ENCODE measurements at regions not wholly inside any gene's neighbourhood (a gene's known extent, or its start where the extent isn't known, plus 50 kb on each side); places are given as distances from the start of the nearest gene placed in this dataset.

DNA sequence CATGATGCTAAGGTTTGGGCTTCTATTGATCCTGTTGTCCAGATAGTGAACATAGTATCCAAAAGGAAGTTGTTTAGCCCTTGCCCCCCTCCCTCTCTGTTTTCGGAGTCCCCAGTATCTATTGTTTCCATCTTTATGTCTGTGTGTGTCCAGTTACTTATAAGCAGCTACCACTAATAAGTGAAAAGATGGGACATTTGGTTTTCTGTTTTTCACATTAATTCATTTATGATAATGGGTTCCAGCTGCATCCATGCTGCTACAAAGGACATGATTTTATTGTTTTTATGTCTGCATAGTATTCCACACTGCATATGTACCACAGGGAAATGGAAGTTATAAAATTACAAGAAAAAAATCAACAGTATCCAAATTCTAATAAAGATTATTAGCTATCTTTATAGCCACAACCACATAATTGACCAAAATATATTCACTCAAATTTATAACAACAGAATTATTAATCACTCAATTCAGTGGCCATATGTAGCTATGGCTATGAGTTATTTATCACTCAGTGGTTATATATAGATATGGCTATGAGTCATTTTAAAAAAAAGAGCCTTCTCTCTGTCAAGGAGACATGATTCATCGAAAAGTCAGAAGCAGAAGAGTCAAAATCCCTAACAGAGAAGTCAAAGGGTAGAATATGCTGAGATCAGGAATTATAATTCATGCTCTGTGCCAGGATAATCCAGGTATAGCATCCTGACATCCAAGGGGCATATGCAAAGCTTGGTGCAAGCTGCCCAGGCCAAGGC, 367.5 kb downstream of the DEPDC1B start:
- no peak for TF ChIP-seq FOXP2 (optimal IDR thresholded peaks at IDR 0.05; ENCODE audit: borderline replicate concordance, extremely low read depth, extremely low read length, insufficient read depth)
- no peak for TF ChIP-seq POLR2AphosphoS5 (IDR thresholded peaks at IDR 0.05; ENCODE audit: low read depth, low read length)
- no peak for TF ChIP-seq TAF1 (IDR thresholded peaks at IDR 0.05; ENCODE audit: borderline replicate concordance, insufficient read depth, low read length)
- TF ChIP-seq, protein P1, sequence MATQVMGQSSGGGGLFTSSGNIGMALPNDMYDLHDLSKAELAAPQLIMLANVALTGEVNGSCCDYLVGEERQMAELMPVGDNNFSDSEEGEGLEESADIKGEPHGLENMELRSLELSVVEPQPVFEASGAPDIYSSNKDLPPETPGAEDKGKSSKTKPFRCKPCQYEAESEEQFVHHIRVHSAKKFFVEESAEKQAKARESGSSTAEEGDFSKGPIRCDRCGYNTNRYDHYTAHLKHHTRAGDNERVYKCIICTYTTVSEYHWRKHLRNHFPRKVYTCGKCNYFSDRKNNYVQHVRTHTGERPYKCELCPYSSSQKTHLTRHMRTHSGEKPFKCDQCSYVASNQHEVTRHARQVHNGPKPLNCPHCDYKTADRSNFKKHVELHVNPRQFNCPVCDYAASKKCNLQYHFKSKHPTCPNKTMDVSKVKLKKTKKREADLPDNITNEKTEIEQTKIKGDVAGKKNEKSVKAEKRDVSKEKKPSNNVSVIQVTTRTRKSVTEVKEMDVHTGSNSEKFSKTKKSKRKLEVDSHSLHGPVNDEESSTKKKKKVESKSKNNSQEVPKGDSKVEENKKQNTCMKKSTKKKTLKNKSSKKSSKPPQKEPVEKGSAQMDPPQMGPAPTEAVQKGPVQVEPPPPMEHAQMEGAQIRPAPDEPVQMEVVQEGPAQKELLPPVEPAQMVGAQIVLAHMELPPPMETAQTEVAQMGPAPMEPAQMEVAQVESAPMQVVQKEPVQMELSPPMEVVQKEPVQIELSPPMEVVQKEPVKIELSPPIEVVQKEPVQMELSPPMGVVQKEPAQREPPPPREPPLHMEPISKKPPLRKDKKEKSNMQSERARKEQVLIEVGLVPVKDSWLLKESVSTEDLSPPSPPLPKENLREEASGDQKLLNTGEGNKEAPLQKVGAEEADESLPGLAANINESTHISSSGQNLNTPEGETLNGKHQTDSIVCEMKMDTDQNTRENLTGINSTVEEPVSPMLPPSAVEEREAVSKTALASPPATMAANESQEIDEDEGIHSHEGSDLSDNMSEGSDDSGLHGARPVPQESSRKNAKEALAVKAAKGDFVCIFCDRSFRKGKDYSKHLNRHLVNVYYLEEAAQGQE (IDR thresholded peaks at IDR 0.05; ENCODE audit: insufficient read depth in 1 of 2, low read depth in 2 of 2, low read length in 2 of 2): no peak
- TF ChIP-seq SIN3A (IDR thresholded peaks at IDR 0.05; ENCODE audit: borderline replicate concordance, insufficient read depth, low read length): no peak

DNA sequence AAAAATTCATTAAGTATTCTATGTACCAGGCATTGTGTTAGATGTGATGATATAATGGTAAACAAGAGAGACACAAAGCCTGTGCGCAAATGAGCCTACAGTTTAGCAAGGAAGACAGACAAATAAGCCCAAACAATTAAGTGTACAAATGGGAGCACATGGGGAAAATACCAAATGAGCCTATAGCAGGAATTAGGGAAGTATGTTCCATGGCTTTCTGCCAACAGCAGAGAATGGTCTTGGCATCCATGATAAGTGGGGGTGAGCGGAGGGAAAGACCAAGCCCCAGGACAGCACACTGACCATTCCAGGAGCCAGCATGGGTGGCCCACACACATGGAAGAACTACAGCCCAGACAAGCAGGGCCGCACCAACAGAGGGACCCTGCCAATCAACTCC, 369.7 kb downstream of the DEPDC1B start:
- TF ChIP-seq FOXP2 (optimal IDR thresholded peaks at IDR 0.05; ENCODE audit: borderline replicate concordance, extremely low read depth, extremely low read length, insufficient read depth) (no peak), SIN3A (IDR thresholded peaks at IDR 0.05; ENCODE audit: borderline replicate concordance, insufficient read depth, low read length) (no peak), POLR2AphosphoS5 (IDR thresholded peaks at IDR 0.05; ENCODE audit: low read depth, low read length) (no peak), TAF1 (IDR thresholded peaks at IDR 0.05; ENCODE audit: borderline replicate concordance, insufficient read depth, low read length) (no peak)
- TF ChIP-seq, protein P1 (IDR thresholded peaks at IDR 0.05; ENCODE audit: insufficient read depth in 1 of 2, low read depth in 2 of 2, low read length in 2 of 2): no peak

DNA sequence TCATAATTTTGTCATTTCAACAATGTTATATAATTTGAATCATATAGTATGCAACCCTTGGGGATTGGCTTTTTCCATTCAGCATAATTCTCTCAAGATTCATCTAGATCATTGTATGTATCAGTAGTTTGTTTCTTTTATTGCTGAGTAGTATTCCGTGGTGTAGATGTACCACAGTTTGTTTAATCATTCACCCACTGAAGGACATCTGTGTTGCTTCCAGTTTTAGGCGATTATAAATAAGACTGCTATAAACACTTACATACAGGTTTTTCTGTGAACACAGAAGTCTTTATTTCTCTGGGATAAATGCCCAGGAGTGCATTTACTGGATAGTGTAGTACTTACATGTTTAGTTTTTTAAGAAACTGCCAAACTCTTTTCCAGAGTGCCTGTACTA, 374.1 kb downstream of the DEPDC1B start:
- TF ChIP-seq POLR2AphosphoS5 (IDR thresholded peaks at IDR 0.05; ENCODE audit: low read depth, low read length): no peak
- TF ChIP-seq, protein P1 (IDR thresholded peaks at IDR 0.05; ENCODE audit: insufficient read depth in 1 of 2, low read depth in 2 of 2, low read length in 2 of 2): no peak
- no peak for TF ChIP-seq FOXP2 (optimal IDR thresholded peaks at IDR 0.05; ENCODE audit: borderline replicate concordance, extremely low read depth, extremely low read length, insufficient read depth)
- TF ChIP-seq SIN3A (IDR thresholded peaks at IDR 0.05; ENCODE audit: borderline replicate concordance, insufficient read depth, low read length): no peak
- no peak for TF ChIP-seq TAF1 (IDR thresholded peaks at IDR 0.05; ENCODE audit: borderline replicate concordance, insufficient read depth, low read length)

DNA sequence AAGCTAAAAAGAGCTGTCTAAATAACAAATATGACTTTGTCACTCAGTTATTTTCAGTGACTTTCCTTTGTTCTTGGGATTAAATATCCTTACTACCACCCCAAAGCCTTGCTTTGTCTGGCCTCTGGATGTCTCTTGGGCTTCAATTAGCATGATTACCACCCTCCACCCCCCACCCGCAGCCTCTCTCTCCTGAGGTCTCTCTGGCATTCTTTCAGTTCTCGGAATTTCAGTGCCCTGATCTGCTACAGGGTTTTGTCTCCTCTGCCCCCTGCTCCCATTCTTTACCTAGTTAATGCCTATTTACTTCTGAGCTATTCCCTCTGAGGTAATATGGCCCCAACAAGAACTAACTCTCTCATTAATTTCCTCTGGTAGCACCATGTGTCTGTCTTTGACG, 376.4 kb downstream of the DEPDC1B start:
- TF ChIP-seq SIN3A (IDR thresholded peaks at IDR 0.05; ENCODE audit: borderline replicate concordance, insufficient read depth, low read length) (no peak), FOXP2 (optimal IDR thresholded peaks at IDR 0.05; ENCODE audit: borderline replicate concordance, extremely low read depth, extremely low read length, insufficient read depth) (no peak), TAF1 (IDR thresholded peaks at IDR 0.05; ENCODE audit: borderline replicate concordance, insufficient read depth, low read length) (no peak), POLR2AphosphoS5 (IDR thresholded peaks at IDR 0.05; ENCODE audit: low read depth, low read length) (no peak)
- TF ChIP-seq, protein P1 (IDR thresholded peaks at IDR 0.05; ENCODE audit: insufficient read depth in 1 of 2, low read depth in 2 of 2, low read length in 2 of 2): no peak
